DMS114 treated with DMSO at 0.1 percent for 48 hours (cell line): ENCODE measurements at regions not wholly inside any gene's neighbourhood (a gene's known extent, or its start where the extent isn't known, plus 50 kb on each side); places are given as distances from the start of the nearest gene placed in this dataset.

Source experiments
- DNase-seq: peaks from one replicate; lab custom pipeline; 2025; ENCODE audit not compliant: unreplicated experiment; lab: John Stamatoyannopoulos, UW

DNA sequence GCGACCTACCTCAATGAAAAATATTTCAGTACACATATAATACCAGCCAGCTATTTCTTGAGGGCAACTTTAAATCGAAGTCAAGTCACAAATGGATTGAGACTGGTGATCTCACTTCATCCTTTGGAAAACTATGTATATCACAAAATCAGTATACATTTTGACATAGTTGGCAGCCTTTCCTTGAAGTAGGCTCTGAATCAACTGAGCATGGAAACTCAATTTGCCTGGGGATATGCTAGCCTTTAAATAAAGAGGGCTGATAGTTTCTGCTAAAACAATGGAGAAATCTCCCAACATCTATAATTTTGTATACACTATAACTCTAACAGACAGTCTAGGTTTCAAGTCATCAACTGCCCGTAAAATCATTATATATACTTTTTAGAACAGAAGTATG, 282.8 kb upstream of the TENM3 start:
- DNase-seq = no peak

DNA sequence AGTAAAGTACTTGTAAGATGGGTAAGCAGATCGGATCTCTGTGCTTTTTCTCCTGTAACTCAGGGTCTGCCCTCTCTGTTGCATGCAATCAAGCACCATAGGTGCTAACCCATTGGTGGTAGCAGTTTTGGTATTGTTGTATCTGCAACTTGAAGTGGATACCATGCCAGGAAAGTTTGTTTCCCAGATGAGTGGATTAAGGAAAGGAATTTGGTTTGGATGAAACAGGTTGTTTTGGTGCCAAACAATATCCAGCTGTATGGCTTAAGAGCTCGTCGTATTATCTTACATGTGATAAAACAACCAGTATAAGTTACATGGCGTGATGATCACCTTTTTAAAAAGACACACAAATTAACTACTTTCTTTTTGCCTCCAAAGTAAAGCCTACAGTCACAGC, 280.9 kb upstream of the TENM3 start:
- no peak for DNase-seq

DNA sequence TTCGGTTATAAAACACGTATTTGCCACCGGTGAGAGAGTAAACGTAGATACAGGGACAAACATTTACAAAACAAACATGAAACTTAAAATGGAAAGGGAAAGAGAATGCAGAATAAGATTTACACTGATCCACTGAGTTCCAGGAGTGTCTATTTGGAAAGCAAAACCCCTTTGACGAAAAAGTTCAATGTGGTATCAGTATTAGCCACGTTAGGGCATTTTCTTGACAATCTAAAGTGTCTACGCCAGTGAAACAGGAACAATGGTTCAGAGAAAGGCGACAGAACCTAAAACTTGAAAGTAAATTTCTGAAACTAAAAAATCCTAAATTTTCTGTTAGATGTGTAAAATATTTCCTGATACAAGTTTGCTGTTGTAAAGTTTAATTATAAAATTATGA, 278.5 kb upstream of the TENM3 start:
- no peak for DNase-seq

DNA sequence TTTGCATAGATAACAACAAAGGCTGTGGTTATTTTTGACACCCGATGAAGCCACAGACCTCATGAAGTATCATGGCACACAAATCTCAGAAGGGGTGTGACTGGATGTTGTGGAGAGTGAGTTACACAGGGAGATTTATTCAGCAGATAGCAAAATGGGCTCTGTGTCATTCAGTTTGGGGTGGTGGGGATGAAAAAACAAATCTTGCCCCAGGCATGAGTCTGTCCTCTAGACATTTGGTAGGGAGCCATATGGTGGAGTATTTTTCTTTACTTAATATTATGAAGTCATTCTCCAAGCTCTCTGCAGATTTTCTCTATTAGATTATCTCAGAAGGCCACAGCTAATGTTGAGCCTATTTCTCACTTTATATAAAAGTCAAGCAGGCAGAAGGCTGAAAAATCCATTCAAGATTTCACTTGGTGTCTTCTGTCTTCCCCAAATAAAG, 277.1 kb upstream of the TENM3 start:
- DNase-seq = no peak

DNA sequence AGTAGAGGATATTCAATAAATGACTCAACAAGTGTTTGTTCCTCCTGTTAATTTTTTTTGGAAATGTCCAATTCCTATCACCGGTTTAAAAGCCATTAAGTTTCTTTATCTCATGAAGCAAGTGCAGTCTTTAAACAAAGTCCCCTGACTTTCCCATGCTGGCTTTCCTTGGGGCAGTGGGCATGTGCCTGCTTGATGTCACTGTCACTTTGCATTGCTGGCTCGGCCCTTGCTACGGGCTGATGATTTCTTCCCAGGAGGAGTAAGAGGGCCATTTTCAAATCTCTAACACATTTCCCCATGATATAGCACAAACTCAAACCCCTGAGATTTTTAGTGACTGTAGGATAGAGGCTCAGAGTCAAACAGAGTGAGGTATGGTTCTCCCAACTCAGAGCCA, 275.8 kb upstream of the TENM3 start:
- no peak for DNase-seq

GRCh38 chr4:181968371-181968770, 274.8 kb upstream of the TENM3 start:
- DNase-seq = no peak

- DNase-seq = no peak
These were observed 274.1 kb upstream of the TENM3 start for GRCh38 chr4:181969151-181969550.

GRCh38 chr4:181970366-181970765, 272.8 kb upstream of the TENM3 start:
- DNase-seq = no peak

- no peak for DNase-seq
These were observed 271.8 kb upstream of the TENM3 start for GRCh38 chr4:181971411-181971810.

DNA sequence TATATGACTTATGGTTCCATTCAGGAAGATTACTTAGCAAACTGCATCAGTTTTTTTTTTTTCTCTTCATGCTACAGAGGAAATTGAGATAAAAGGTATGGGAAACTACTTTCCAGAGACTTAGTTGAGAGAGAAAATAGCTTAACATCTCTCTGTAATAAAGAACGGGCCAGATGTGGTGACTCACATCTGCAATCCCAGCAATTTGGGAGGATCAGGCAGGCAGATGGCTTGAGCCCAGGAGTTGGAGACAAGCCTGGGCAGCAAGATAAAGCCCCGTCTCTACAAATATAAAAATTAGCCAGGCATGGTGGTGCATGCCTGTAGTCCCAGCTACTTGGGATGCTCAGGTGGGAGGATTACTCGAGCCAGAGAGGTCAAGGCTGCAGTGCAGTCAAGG, 271.2 kb upstream of the TENM3 start:
- DNase-seq = no peak

DNA sequence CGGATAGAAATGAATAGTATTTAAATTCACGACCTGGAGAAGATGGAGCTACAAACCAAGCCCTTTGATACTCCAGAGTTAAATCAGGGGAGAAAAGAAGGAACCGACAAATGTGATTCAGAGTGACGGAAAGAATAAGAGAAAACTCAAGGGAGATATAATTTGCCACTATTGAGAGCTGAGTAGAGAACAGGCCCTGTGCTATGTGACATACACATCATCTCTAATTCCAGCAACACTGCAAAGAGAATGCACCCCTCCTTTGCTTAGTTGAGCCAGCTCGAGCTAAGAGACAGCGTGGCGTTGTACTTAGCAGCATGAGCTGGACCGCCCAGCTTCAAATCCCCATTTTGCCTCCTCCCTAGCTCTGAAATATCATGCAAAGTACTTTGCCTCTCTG, 266.4 kb upstream of the TENM3 start:
- no peak for DNase-seq

GRCh38 chr4:181982437-181982836, 260.8 kb upstream of the TENM3 start:
- no peak for DNase-seq

DNA sequence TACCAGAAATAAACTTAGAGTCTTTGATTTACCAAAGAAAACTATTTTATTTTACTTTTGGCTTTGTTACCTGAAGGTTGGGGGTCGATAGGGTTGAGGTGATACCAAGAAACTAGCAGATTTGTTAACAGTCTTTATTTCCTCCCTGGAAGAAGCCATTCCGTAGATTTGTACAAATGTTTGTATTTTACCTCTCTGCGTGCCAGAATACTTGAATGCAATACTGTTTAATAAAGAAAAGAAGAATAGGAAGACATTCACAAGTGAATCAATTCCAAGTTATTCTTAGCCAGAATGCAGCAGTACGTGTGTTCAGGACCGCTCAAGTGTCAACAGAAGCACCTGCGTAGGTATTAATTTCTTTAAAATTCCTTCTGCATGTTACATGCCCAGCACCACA, 260.3 kb upstream of the TENM3 start:
- DNase-seq = no peak

- DNase-seq = no peak
These were observed 255.8 kb upstream of the TENM3 start for GRCh38 chr4:181987392-181987791.

GRCh38 chr4:181989071-181989470, 254.1 kb upstream of the TENM3 start:
- DNase-seq = no peak

DNA sequence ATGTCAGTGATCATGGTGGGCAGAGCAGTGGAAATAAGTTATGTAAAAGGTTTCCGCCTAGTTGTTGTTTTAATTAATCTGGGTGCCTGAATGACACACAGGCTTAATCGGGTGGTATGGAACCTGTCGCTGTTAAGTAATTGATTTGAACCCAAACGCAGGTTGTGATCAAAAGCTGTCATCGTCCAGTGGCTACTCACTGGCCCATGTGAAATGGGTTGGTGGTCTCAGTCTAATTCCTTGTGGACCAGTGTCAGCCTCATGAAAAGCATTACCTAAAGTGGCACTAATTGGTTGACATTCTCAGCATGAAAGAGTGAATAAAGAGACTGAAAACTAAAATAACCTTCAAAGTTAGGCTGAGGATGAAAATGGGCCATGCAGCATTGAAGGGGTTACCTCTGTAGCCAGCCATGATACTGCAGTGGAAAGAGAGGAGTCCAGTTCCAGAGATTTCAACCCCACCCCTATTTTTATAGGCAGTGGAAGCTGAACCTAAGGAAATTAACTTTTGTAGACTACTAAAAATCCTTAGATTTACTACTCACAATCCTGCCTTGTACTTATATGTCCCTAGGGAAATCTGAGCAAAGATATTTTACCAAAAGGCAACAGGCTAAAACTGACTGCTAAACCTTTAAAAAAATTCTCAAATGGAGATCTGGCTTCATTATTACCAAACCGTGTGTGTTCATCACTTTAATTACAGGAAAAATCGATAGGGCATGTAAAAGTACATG, 251.7 kb upstream of the TENM3 start:
- no peak for DNase-seq

- DNase-seq = no peak
These were observed 244.6 kb upstream of the TENM3 start for GRCh38 chr4:181998398-181999295.

- no peak for DNase-seq
These were observed 243.1 kb upstream of the TENM3 start for GRCh38 chr4:182000077-182000476.

DNA sequence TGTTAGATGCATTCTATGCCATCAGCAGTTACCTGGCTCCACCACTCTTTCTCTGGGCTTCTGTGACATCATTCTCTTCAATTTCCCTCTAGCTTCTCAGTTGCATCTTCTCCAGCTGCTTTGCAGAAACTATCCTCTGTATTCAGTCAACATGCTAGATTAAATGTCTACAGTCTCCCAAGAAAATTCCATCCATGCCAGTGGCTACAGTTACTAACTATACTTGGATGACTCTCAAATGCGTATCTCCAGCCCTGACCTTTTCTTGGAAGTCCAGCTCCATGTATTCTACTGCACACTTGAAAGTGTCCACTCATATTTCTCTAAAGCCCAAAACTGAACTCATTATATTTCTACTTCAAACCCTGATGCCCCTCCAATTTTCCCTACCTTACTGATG, 232.3 kb upstream of the TENM3 start:
- DNase-seq = no peak

DNA sequence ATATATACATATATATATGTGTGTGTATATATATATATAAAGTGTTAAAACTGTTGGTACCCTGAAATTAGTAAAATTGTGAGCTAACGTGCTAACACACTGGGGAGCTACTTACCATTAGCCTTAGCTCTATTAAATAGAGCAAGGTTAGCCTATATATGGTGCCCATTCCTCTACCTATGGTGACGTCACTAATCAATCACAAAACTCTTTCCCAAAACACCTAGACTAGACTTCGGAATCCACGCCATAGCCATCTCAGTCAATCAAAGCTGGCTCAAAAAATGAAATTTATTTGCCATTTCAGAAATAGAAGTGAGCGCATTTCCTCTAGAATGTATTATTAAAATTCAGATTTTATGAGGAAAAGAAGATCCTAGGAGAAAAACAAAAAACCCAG, 229.0 kb upstream of the TENM3 start:
- DNase-seq = no peak

DNA sequence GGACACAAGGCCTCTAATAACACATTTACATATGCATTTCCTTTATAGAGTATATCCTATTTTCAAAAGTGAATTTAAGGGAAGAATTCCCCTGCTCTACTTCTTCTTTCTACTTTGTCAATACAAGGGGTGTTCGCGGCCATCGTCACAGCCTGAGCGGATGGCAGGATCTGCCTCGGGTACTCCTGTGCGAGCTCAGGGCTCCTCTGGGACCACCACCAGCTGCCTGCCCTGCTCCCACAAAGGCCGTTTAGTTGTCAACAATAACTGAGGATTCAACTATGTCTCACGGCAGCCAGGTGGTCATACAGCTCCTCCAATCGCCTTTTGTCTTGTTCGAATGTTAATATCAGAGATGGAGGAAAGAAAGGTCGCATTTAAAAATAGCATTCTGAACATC, 228.2 kb upstream of the TENM3 start:
- DNase-seq = no peak

DNA sequence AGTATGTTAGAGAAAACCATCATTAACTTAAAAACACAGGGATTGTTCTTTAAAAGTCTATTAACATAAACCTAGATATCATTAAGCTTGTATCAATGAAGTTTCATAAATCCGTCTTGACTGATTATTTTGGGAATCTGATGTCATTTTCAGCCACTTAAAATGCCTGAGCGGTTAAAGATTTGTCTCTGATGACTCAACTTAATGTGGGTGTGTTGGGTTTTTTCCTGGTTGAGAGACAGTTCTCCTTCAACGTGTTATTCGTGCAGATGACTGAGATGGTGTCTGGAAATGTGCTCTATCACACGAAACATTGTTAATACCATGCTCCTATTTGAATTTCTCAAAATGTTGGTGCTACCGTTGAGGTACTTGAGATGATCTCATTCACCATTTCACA, 227.3 kb upstream of the TENM3 start:
- no peak for DNase-seq
